IPS-NIHi7 (cell line): ENCODE measurements at regions not wholly inside any gene's neighbourhood (a gene's known extent, or its start where the extent isn't known, plus 50 kb on each side); places are given as distances from the start of the nearest gene placed in this dataset.

Source experiments
- DNase-seq: peaks from one replicate; pipeline ENCODE4 v3.0.0; 2012; ENCODE audit warnings: mixed read lengths; ENCODE audit errors: extremely low spot score

- DNase-seq = no peak
Measured at GRCh38 chr10:121171825-121172787, 320.9 kb downstream of the WDR11 start.

GRCh38 chr10:121179006-121179405 lies 327.8 kb downstream of the WDR11 start:
- DNase-seq = no peak

GRCh38 chr10:121182219-121182618 lies 331.1 kb downstream of the WDR11 start:
- no peak for DNase-seq

GRCh38 chr10:121183236-121183635 lies 332.1 kb downstream of the WDR11 start:
- DNase-seq = no peak

- no peak for DNase-seq
Measured at GRCh38 chr10:121183707-121184106, 332.5 kb downstream of the WDR11 start.

- DNase-seq = no peak
Measured at GRCh38 chr10:121185816-121186455, 334.8 kb downstream of the WDR11 start.

- no peak for DNase-seq
Measured at GRCh38 chr10:121187391-121187790, 336.2 kb downstream of the WDR11 start.

GRCh38 chr10:121188005-121188404 lies 336.8 kb downstream of the WDR11 start:
- DNase-seq = no peak

- DNase-seq = no peak
Measured at GRCh38 chr10:121189066-121189465, 337.9 kb downstream of the WDR11 start.

- no peak for DNase-seq
Measured at GRCh38 chr10:121194696-121195523, 343.7 kb downstream of the WDR11 start.

GRCh38 chr10:121195524-121195910 lies 344.4 kb downstream of the WDR11 start:
- DNase-seq = no peak

- no peak for DNase-seq
Measured at GRCh38 chr10:121199081-121199480, 347.9 kb downstream of the WDR11 start.

- DNase-seq = no peak
Measured at GRCh38 chr10:121205625-121206024, 354.5 kb downstream of the WDR11 start.

- DNase-seq = no peak
Measured at GRCh38 chr10:121211446-121211845, 360.3 kb downstream of the WDR11 start.

- DNase-seq = no peak
Measured at GRCh38 chr10:121213437-121213836, 362.3 kb downstream of the WDR11 start.

- DNase-seq = no peak
Measured at GRCh38 chr10:121216295-121216694, 365.1 kb downstream of the WDR11 start.

- DNase-seq = no peak
Measured at GRCh38 chr10:121216721-121217181, 365.6 kb downstream of the WDR11 start.

GRCh38 chr10:121217331-121217730 lies 366.2 kb downstream of the WDR11 start:
- no peak for DNase-seq

GRCh38 chr10:121221072-121221471 lies 369.9 kb downstream of the WDR11 start:
- DNase-seq = no peak

- no peak for DNase-seq
Measured at GRCh38 chr10:121221991-121222390, 370.8 kb downstream of the WDR11 start.

- DNase-seq = no peak
Measured at GRCh38 chr10:121222842-121223241, 371.7 kb downstream of the WDR11 start.

GRCh38 chr10:121231079-121231478 lies 367.2 kb downstream of the FGFR2 start:
- DNase-seq = no peak
